ENCODE measurements at regions not wholly inside any gene's neighbourhood (a gene's known extent, or its start where the extent isn't known, plus 50 kb on each side); places are given as distances from the start of the nearest gene placed in this dataset.

GRCh38 chr9:101878734-101879133 lies 140.3 kb upstream of the GRIN3A start:
- Histone ChIP-seq H3K36me3 (no peaks in the 10 kb centered on the region), H3K4me3 (no peak overlapping the region), H3K27ac (no peak overlapping the region), H3K4me1 (no peaks in the 10 kb centered on the region), H3K27me3 (no peaks in the 10 kb centered on the region), H3K9me3 (no peaks in the 10 kb centered on the region)
- TF ChIP-seq CTCF (IDR thresholded peaks at IDR 0.05): no peak
- no peak for DNase-seq (ENCODE audit: low spot score)

GRCh38 chr9:101877439-101877838 lies 139.0 kb upstream of the GRIN3A start:
- Histone ChIP-seq H3K9me3 (no peaks in the 10 kb centered on the region), H3K27me3 (no peaks in the 10 kb centered on the region), H3K27ac (no peak overlapping the region), H3K4me1 (no peaks in the 10 kb centered on the region), H3K36me3 (no peaks in the 10 kb centered on the region), H3K4me3 (no peak overlapping the region)
- no peak for TF ChIP-seq CTCF (IDR thresholded peaks at IDR 0.05)
- DNase-seq (ENCODE audit: low spot score): no peak

GRCh38 chr9:101861472-101861871 lies 123.0 kb upstream of the GRIN3A start:
- DNase-seq (ENCODE audit: low spot score): no peak
- Histone ChIP-seq H3K36me3 (no peaks in the 10 kb centered on the region), H3K4me3 (no peak overlapping the region), H3K4me1 (no peaks in the 10 kb centered on the region), H3K27me3 (no peaks in the 10 kb centered on the region), H3K9me3 (no peaks in the 10 kb centered on the region), H3K27ac (no peak overlapping the region)
- TF ChIP-seq CTCF (IDR thresholded peaks at IDR 0.05): no peak

- Histone ChIP-seq H3K27me3 (no peaks in the 10 kb centered on the region), H3K9me3 (no peaks in the 10 kb centered on the region), H3K27ac (no peak overlapping the region), H3K4me1 (no peaks in the 10 kb centered on the region), H3K4me3 (no peak overlapping the region), H3K36me3 (no peaks in the 10 kb centered on the region)
- no peak for TF ChIP-seq CTCF (IDR thresholded peaks at IDR 0.05)
- DNase-seq (ENCODE audit: low spot score): no peak
These were observed 122.5 kb upstream of the GRIN3A start for GRCh38 chr9:101860920-101861319.

- Histone ChIP-seq H3K4me3 (no peak overlapping the region), H3K27me3 (no peaks in the 10 kb centered on the region), H3K36me3 (no peaks in the 10 kb centered on the region), H3K9me3 (no peaks in the 10 kb centered on the region), H3K4me1 (no peaks in the 10 kb centered on the region), H3K27ac (no peak overlapping the region)
- no peak for TF ChIP-seq CTCF (IDR thresholded peaks at IDR 0.05)
- DNase-seq (ENCODE audit: low spot score): no peak
These were observed 121.2 kb upstream of the GRIN3A start for GRCh38 chr9:101859620-101860019.

- Histone ChIP-seq H3K4me1 (no peaks in the 10 kb centered on the region), H3K4me3 (no peak overlapping the region), H3K9me3 (no peaks in the 10 kb centered on the region), H3K27ac (no peak overlapping the region), H3K27me3 (no peaks in the 10 kb centered on the region), H3K36me3 (no peaks in the 10 kb centered on the region)
- TF ChIP-seq CTCF (IDR thresholded peaks at IDR 0.05): no peak
- no peak for DNase-seq (ENCODE audit: low spot score)
These were observed 119.6 kb upstream of the GRIN3A start for GRCh38 chr9:101858026-101858425.

Data from right atrium auricular region (tissue), 2 donors.